ENCODE measurements at regions not wholly inside any gene's neighbourhood (a gene's known extent, or its start where the extent isn't known, plus 50 kb on each side); places are given as distances from the start of the nearest gene placed in this dataset.

DNA sequence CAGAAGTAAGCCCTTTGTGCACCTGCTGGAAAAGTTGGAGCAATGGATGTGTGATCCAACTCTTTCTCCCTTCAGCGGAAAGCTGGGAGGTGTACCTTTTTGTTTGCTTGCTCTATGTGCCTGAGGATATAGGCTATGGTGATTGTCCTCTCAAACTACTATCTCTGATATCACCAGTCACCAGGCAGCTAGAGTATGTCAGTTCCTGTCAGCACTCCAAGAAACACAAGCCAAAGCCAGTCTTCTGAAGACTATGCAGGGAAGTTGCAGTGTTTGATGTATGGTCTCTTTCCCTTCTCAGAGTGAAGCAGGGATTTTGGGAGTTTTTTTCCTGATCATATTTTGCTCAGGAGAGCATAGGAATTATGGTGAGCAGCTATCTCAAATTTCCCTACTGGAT lies 146.4 kb downstream of the PTH2R start:
- 92 to 100% methylated on average over 1 of the region's 1 CpG for WGBS, 2 donors
- no peaks in the 10 kb centered on the region for H3K27me3 ChIP-seq
- H3K27ac ChIP-seq = no peak overlapping the region
- no peak for TF ChIP-seq POLR2A (IDR thresholded peaks at IDR 0.05)
- TF ChIP-seq, protein P1, sequence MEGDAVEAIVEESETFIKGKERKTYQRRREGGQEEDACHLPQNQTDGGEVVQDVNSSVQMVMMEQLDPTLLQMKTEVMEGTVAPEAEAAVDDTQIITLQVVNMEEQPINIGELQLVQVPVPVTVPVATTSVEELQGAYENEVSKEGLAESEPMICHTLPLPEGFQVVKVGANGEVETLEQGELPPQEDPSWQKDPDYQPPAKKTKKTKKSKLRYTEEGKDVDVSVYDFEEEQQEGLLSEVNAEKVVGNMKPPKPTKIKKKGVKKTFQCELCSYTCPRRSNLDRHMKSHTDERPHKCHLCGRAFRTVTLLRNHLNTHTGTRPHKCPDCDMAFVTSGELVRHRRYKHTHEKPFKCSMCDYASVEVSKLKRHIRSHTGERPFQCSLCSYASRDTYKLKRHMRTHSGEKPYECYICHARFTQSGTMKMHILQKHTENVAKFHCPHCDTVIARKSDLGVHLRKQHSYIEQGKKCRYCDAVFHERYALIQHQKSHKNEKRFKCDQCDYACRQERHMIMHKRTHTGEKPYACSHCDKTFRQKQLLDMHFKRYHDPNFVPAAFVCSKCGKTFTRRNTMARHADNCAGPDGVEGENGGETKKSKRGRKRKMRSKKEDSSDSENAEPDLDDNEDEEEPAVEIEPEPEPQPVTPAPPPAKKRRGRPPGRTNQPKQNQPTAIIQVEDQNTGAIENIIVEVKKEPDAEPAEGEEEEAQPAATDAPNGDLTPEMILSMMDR (IDR thresholded peaks at IDR 0.05) = no peak
- intact Hi-C loops (cut with DNase I) = no loop called here
- no peaks in the 10 kb centered on the region for H3K4me1 ChIP-seq
- no peak for DNase-seq
- H3K36me3 ChIP-seq = no peaks in the 10 kb centered on the region
- H3K4me3 ChIP-seq (replicated peaks in 1 of 3) = no peak overlapping the region
- H3K9me3 ChIP-seq = no peaks in the 10 kb centered on the region

DNA sequence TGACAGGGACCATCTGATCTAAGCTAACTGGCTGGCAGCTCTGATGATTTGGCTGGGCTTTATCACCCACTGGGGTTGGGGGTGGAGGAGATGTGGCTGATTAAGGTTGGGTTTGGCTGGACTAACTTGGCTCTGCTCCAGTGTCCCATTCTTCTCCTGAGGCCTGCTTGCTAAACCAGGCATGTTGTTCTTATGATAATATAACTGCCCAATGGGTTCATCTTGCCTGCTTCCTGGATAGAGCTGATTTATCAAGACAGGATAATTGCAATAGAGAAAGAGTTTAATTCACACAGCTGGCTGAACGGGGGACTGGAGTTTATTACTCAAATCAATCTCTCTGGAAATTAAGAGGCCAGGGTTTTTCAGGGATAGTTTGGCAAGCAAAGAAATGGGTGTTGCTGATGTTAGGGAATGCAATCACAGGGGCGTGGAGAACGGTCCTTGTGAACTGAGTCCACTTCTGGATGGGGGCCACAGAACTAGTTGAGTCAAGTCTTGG lies 150.4 kb downstream of the PTH2R start:
- H3K36me3 ChIP-seq = no peaks in the 10 kb centered on the region
- no peak overlapping the region for H3K4me3 ChIP-seq (replicated peaks in 1 of 3)
- no peaks in the 10 kb centered on the region for H3K27me3 ChIP-seq
- 24 to 46% methylated on average over 3 of the region's 3 CpGs for WGBS, 2 donors
- H3K4me1 ChIP-seq = no peaks in the 10 kb centered on the region
- intact Hi-C loops (cut with DNase I) = no loop called here
- no peak for DNase-seq
- no peak for TF ChIP-seq POLR2A (IDR thresholded peaks at IDR 0.05)
- TF ChIP-seq, protein P1 (IDR thresholded peaks at IDR 0.05) = no peak
- no peak overlapping the region for H3K27ac ChIP-seq
- H3K9me3 ChIP-seq = no peaks in the 10 kb centered on the region

DNA sequence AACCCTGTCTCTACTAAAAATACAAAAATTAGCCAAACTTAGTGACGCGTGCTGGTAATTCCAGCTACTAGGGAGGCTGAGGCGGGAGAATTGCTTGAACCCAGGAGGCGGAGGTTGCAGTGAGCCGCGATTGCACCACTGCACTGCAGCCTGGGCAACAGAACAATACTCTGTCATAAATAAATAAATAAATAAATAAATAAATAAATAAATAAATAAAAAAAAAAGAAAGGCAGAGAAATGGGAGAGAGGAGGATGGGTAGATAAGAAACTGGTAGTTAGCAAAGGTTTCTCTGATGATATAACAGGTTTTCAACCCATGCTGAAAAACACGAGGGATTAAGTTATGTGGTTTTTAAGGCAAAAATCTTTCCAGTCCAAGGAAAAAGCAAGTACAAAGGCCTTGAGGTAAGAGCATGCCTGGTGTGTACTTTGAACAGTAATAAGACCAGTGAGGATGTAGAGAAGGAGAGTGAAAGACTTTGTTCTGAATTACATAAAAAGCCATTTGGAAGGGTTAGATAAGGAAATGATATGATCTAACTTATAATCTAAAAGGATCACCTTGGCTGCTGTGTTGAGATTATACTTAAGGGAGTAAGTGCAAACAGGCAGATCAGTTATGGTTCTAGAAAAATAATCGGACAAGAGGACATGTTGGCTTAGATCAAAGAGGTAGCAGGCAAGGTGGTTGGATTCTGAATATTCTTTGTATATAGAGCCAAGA lies 159.3 kb downstream of the PTH2R start:
- Histone ChIP-seq H3K27ac (no peak overlapping the region), H3K36me3 (no peaks in the 10 kb centered on the region), H3K27me3 (no peaks in the 10 kb centered on the region), H3K4me1 (no peaks in the 10 kb centered on the region), H3K4me3 (replicated peaks in 1 of 3) (no peak overlapping the region), H3K9me3 (no peaks in the 10 kb centered on the region)
- intact Hi-C loops (cut with DNase I) = no loop called here
- DNase-seq = no peak
- 93 to 94% methylated on average over 8 of the region's 8 CpGs for WGBS, 2 donors
- TF ChIP-seq, protein P1 (IDR thresholded peaks at IDR 0.05) = no peak
- TF ChIP-seq POLR2A (IDR thresholded peaks at IDR 0.05) = no peak

DNA sequence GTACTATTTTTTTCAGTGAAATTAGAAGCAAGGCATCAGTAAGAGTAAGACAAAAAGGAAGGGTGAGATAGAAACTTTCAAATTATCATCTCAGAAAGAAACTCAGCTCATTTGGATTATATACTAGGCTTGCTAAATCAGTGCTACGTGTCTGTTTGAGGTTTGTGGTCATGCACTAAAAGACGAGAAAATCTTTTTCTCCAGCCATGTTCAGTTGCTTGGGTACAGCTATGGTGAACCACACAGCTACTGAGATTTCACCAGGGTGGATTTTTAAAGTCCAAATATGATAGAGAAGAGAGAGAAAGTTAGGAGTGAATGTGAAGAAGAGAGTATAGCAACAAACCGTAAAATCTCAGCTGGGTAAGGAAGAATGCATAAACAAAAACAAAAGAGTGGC lies 161.6 kb downstream of the PTH2R start:
- H3K4me3 ChIP-seq (replicated peaks in 1 of 3) = no peak overlapping the region
- intact Hi-C loops (cut with DNase I) = no loop called here
- no peaks in the 10 kb centered on the region for H3K4me1 ChIP-seq
- TF ChIP-seq, protein P1 (IDR thresholded peaks at IDR 0.05) = no peak
- TF ChIP-seq POLR2A (IDR thresholded peaks at IDR 0.05) = no peak
- no peak overlapping the region for H3K27ac ChIP-seq
- no peak for DNase-seq
- H3K9me3 ChIP-seq = no peaks in the 10 kb centered on the region
- H3K27me3 ChIP-seq = no peaks in the 10 kb centered on the region
- no peaks in the 10 kb centered on the region for H3K36me3 ChIP-seq
- WGBS, 2 donors = 81 to 87% methylated on average over 3 of the region's 3 CpGs

DNA sequence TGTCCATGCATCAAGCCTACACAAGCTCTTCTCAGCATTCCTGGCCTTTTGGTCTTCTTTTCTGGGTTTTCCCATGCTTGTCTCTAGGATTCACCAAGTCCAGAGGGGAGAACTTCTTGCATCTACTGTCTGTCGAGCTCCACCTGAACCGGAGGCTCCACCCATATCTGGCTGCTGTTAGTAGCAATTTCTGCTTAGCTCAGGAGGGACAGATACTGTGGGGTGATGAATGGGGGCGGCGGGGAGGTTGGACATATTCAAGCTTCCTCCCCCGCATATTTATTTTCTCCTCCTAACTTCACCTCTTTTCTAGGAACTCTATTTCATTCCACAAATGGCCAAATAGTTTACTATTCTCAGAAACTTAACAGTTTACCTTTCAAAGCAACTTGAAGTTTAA lies 163.5 kb downstream of the PTH2R start:
- no peak for TF ChIP-seq POLR2A (IDR thresholded peaks at IDR 0.05)
- TF ChIP-seq, protein P1 (IDR thresholded peaks at IDR 0.05) = no peak
- DNase-seq = no peak
- Histone ChIP-seq H3K9me3 (no peaks in the 10 kb centered on the region), H3K27me3 (no peaks in the 10 kb centered on the region), H3K4me3 (replicated peaks in 1 of 3) (no peak overlapping the region), H3K27ac (no peak overlapping the region), H3K36me3 (no peaks in the 10 kb centered on the region), H3K4me1 (no peaks in the 10 kb centered on the region)
- 84 to 87% methylated on average over 5 of the region's 5 CpGs for WGBS, 2 donors
- intact Hi-C loops (cut with DNase I) = no loop called here
